GM18519 (cell line): ENCODE measurements at regions not wholly inside any gene's neighbourhood (a gene's known extent, or its start where the extent isn't known, plus 50 kb on each side); places are given as distances from the start of the nearest gene placed in this dataset.
"Not testable (repeated sequence)": the region's sequence is repeated elsewhere in the genome, so short reads cannot be mapped to it uniquely, and the experiment has no call there.

Source experiments
- ATAC-seq: cut with Tn5 transposase; IDR thresholded peaks from one replicate; pipeline ENCODE4 v1.9.1; 2021; ENCODE audit warnings: mild to moderate bottlenecking, moderate library complexity; ENCODE audit not compliant: unreplicated experiment, low FRiP score

GRCh38 chr18:66931010-66931409 is 327.1 kb upstream of the CDH19 start:
- ATAC-seq = no peak

GRCh38 chr18:66916834-66917233 is 312.9 kb upstream of the CDH19 start:
- ATAC-seq = no peak

GRCh38 chr18:66900837-66901236 is 296.9 kb upstream of the CDH19 start:
- no peak for ATAC-seq

GRCh38 chr18:66895631-66896030 is 291.7 kb upstream of the CDH19 start:
- ATAC-seq = no peak

- ATAC-seq = no peak
These were observed 291.0 kb upstream of the CDH19 start for GRCh38 chr18:66894851-66895250.

GRCh38 chr18:66892388-66892787 is 288.5 kb upstream of the CDH19 start:
- not testable (repeated sequence) for ATAC-seq

- ATAC-seq = no peak
These were observed 271.1 kb upstream of the CDH19 start for GRCh38 chr18:66874812-66875474.

GRCh38 chr18:66874375-66874774 is 270.5 kb upstream of the CDH19 start:
- ATAC-seq = no peak

GRCh38 chr18:66873899-66874298 is 270.0 kb upstream of the CDH19 start:
- no peak for ATAC-seq

GRCh38 chr18:66872277-66872676 is 268.4 kb upstream of the CDH19 start:
- ATAC-seq = no peak

- ATAC-seq = no peak
These were observed 263.8 kb upstream of the CDH19 start for GRCh38 chr18:66867653-66868052.

GRCh38 chr18:66866427-66866940 is 262.6 kb upstream of the CDH19 start:
- not testable (repeated sequence) for ATAC-seq

- ATAC-seq = no peak
These were observed 234.6 kb upstream of the CDH19 start for GRCh38 chr18:66838340-66838987.

GRCh38 chr18:66833646-66834045 is 229.8 kb upstream of the CDH19 start:
- ATAC-seq = no peak

- ATAC-seq = no peak
These were observed 222.3 kb upstream of the CDH19 start for GRCh38 chr18:66826211-66826610.

GRCh38 chr18:66825347-66825746 is 221.5 kb upstream of the CDH19 start:
- no peak for ATAC-seq

- ATAC-seq = no peak
These were observed 215.3 kb upstream of the CDH19 start for GRCh38 chr18:66819235-66819634.

GRCh38 chr18:66813138-66813537 is 209.2 kb upstream of the CDH19 start:
- ATAC-seq = no peak

GRCh38 chr18:66795051-66795450 is 191.2 kb upstream of the CDH19 start:
- no peak for ATAC-seq

- no peak for ATAC-seq
These were observed 188.6 kb upstream of the CDH19 start for GRCh38 chr18:66792466-66792865.

GRCh38 chr18:66780609-66781008 is 176.7 kb upstream of the CDH19 start:
- ATAC-seq = no peak

GRCh38 chr18:66778048-66778447 is 174.2 kb upstream of the CDH19 start:
- no peak for ATAC-seq
